GM18868 (cell line): ENCODE measurements at regions not wholly inside any gene's neighbourhood (a gene's known extent, or its start where the extent isn't known, plus 50 kb on each side); places are given as distances from the start of the nearest gene placed in this dataset.

Experiments used
- ATAC-seq: cut with Tn5 transposase; IDR thresholded peaks from one replicate; pipeline ENCODE4 v1.9.1; 2021; ENCODE audit warnings: mild to moderate bottlenecking, moderate library complexity; ENCODE audit not compliant: unreplicated experiment

- no peak for ATAC-seq
Observed at GRCh38 chr18:45373286-45373880, 241.9 kb upstream of the SLC14A2 start.

- no peak for ATAC-seq
Observed at GRCh38 chr18:45374236-45374635, 241.0 kb upstream of the SLC14A2 start.

- ATAC-seq: no peak
Observed at GRCh38 chr18:45374878-45375630, 240.2 kb upstream of the SLC14A2 start.

- no peak for ATAC-seq
Observed at GRCh38 chr18:45376193-45376592, 239.1 kb upstream of the SLC14A2 start.

DNA sequence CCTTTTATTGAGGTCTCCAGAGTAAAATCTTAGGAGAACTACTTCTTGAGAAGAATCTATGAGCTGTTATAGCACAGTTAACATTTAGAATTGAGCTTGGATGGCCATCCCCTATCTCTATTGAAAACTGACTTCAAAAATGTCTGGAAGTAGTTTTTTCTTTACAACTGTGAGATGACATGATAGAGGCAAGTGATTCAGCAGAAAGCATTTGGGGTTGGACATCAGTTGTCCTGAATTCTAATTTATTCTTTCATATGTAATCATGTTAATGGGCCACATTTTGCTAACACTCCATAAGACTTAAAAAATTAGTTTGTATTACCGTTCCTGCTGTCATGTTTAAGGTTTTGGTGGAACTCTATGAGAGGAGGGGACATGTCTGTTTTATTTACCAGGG lies 237.0 kb upstream of the SLC14A2 start:
- ATAC-seq: no peak

DNA sequence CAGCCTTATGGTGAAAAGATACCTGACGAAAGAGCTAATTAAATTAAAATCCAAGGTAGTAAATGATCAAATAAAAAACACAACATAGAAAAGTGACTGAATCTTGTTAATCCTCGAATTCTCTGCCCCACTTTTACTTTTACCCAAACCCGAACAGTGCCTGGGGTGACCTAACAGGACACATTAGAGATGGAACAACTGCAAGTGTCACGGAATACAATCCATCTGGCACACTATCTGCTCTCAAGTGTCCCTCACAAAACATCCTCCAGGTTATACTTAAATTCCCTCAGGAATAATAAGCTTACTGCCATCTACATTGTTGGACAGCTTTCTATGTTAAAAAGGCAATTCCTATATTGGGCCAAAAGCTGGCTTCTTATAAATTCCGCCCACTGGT lies 236.3 kb upstream of the SLC14A2 start:
- no peak for ATAC-seq

- ATAC-seq: peak; percentile 90
Observed at GRCh38 chr18:45379903-45380302, 235.4 kb upstream of the SLC14A2 start.

DNA sequence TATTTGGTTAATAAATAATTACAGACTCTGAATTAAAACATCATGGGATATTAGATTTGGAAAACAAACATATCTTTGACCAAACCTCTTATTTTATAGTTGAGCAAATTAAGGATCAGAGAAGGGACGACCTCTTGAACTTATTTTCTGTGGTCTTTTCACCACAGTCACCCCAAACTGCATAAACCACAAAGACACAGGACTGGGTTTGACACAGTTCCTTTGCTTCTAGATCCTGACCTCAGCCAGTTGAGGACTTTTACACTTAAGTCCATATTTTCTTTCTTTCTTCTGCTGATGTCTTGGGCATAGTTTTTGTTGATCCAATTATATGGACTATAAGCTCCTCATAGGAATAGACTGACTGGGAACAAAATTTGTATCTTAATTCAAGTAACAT lies 234.0 kb upstream of the SLC14A2 start:
- ATAC-seq: no peak

- no peak for ATAC-seq
Observed at GRCh38 chr18:45383228-45383627, 232.0 kb upstream of the SLC14A2 start.

DNA sequence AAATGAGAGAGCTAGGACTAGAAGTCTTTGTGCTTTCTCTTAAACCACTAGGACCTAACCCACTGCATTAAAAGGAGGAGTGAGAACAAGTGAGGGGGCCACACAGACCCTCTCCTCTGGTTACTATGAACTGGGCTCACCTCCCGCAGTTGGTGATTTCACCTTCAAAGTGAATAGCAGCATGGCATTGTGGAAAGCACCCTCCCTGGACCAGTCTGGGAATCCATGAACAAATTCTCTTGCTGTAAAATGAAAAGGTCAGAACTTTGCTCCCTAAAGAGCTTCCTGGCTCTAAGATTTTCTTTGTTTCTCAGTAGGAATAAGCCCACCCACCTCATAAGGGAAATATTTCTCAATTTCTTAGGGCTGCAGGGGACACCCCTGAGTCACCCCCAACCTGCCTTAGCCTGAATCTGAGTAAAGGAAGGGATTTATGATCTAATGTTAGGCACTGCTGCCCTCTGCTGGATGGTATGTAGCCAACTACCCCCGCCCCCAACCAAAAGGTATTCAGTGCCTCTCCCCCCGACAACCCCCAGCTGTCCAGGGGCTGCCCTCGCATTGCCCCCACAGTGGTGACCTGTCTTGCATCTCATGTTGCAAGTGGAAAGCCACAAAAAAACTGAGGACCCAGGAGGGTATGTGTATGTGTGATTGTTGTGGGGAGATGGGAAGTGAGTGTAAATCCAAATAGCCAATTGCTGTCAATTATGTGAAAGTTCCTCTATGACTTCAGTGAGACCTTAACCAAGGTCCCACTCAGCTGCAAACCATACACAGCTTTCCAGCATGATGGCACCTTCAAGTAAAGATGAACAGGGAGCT lies 230.9 kb upstream of the SLC14A2 start:
- peak; percentile 51 for ATAC-seq

DNA sequence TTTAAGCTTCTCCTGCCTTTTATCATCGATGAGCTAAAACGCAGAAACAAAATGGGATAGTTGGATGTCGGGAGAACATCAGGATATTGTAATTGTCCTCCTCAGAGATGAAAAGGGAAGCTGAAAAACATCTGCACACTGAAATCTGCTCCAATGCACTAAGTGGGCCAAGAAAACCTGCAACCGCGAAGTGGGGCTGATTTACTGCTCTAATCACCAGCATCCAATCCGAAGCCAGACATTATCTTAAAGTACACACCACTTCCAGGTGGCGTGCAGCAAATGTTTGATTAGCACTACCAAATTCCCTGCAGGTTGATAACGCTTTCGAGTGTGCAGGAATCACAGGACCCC lies 230.3 kb upstream of the SLC14A2 start:
- no peak for ATAC-seq

DNA sequence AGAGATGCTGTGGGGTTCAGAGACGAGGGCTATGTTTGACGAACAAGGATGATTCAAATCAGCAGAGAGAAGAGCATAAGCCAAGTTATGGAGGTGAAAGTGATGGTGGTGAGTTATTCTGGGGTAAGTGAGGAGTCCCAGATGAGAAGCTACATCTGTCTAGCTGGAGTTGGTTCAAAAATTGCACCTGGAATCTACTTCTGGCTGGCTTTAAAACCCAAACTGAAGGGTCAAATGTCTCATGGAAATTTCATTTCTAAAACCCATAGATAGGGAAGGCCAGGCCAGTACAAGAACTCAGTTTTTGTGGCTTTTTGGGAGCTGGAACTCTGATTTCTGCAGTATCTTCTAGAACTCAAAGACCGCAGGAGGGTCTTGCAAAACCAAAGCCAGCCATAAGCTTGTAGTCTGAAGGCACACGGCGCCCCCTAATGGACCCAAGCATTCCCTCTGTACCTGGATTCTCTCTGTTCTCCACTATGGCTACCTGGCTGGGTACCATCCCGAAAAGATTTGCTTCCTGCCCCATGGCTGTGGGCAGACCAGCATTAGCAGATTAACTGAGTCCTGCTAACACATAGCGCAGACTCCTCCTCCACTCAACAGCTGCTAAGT lies 229.1 kb upstream of the SLC14A2 start:
- ATAC-seq: peak; percentile 40

- ATAC-seq: no peak
Observed at GRCh38 chr18:45387229-45387628, 228.0 kb upstream of the SLC14A2 start.

DNA sequence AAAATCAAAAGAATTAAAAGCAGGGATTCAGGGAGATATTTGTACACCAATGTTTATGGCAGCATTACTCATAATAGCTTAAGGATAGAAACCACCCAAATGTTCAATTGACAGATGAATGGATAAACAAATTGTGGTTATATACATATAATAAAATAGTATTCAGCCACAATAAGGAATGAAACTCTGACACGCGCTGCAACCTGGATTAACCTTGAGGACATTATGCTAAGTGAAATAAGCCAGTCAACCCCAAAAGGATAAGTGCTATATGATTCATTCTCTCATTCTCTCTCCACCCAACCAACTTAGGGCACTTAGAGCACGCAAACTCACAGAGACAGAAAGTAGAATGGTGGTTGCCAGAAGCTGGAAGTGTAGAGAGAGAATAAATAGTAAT lies 216.8 kb upstream of the SLC14A2 start:
- no peak for ATAC-seq

DNA sequence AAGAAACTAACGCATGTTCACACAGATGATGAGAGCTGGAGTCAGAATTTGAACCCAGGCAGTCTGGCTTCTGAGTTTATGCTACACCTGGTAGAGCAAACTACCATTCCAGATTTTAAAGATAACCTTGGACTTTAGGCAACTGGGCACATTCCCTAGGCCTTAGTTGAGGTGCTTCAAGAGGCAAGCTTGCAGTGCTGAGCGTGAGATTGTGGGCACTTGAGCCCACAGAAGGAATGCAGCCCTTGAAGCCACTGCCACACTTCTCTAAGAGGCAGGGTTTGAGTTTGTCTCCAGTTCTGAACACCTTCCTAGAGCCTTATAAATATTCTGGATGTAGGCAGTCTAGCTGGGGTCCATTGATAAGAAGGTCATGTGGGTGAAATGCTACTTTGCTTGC lies 216.1 kb upstream of the SLC14A2 start:
- no peak for ATAC-seq

- no peak for ATAC-seq
Observed at GRCh38 chr18:45399643-45400042, 215.6 kb upstream of the SLC14A2 start.

GRCh38 chr18:45402485-45403056 lies 212.7 kb upstream of the SLC14A2 start:
- ATAC-seq: no peak

DNA sequence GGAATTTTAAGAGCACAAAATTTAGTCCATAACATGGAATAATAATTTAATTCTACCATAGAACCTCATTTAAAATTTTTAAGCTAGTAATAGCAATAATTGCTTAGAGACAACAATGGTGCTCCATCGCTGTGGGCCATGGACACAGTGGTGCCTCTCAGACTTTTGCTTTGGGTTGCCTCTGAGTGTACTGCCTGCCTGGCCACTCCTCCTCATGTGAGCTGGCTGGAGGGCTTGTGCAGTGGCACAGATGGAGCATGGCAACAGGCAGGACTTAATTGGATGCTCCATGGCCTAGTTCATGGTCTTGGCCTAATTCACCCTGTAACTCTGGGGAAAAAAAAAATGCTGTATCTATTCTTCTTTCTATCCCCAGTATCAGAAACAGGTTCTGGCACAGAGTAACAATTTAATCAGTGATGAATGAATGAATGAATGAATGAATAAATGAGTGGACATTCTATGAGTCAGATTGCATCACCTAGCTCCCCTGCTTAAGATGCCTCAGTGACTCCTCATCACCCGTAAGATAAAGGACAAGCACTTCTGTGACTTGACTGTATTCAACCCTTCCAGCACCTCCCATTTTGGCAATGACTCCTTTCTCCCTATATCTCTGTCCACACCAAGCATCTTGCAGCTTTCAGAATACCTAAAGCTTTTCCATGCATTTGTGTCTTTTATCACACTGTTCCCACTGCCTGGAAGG lies 211.8 kb upstream of the SLC14A2 start:
- ATAC-seq: no peak

DNA sequence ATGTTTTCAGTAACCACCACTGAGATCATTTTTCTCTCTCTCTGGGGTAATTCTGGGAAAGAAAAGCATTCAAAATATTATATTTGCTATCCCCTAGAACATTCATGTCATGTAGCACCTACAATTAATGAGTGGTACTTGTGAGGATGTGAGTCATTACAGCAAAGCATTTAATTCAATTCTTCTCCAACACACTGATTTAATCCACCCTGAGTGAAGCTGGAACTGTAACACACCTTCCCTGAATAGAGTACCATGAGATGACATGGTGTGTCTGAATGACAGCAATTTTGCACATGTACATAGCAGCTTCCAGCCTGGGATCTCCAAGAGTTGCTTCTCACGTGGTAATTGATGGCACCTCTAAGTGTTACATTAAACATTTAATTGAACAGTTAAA lies 207.1 kb upstream of the SLC14A2 start:
- ATAC-seq: no peak

DNA sequence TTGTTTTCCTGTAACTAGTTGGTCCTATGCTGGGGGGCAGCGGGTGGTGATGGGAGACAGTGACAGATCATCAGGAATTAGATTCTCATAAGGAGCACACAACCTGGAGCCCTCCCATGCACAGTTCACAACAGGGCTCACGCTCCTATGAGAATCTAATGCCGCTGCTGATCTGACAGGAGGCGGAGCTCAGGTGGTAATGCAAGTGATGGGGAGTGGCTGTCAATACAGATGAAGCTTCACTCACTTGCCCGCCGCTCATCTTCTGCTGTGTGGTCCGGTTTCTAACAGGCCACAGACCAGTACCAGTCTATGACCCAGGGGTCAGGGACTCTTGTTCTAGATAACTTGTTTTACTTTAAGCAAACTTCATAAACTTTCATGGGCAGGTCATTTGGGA lies 205.3 kb upstream of the SLC14A2 start:
- ATAC-seq: no peak

DNA sequence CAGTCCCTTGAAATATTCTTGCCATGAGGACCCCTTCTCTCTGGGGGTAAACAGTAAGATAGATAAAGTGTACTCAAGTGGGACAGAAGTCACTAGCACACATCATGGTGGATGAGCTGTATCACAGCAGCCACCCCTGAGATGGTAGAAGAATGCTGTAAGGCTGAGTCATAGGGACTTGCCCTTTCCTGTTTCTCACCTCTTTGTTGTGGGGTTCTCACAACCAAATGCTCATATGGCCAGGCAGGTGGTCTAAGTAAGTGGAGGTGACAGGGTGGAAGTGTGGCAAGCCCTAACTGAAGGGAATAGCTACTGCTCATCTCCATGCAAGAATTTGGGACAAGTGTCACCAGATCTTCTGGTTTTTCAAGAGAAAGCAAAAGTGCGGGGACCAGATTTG lies 202.7 kb upstream of the SLC14A2 start:
- peak; percentile 83 for ATAC-seq
